GM12891 (cell line): ENCODE measurements at regions not wholly inside any gene's neighbourhood (a gene's known extent, or its start where the extent isn't known, plus 50 kb on each side); places are given as distances from the start of the nearest gene placed in this dataset.
"Not testable (repeated sequence)": the region's sequence is repeated elsewhere in the genome, so short reads cannot be mapped to it uniquely, and the experiment has no call there.

Source experiments
- PAX5 ChIP-seq: IDR thresholded peaks from 2 replicates; pipeline ENCODE4 v1.6.1; 2011; ENCODE audit warnings: low read length, moderate library complexity, mild to moderate bottlenecking; ENCODE audit not compliant: insufficient read depth, severe bottlenecking
- POLR2A ChIP-seq: IDR thresholded peaks from 2 replicates; pipeline ENCODE4 v1.6.1; 2011; ENCODE audit warnings: low read depth, low read length, control low read depth
- POLR2AphosphoS5 ChIP-seq: IDR thresholded peaks from 2 replicates; pipeline ENCODE4 v1.6.1; 2011; ENCODE audit warnings: low read depth, low read length, control low read depth
- SPI1 ChIP-seq: IDR thresholded peaks from 2 replicates; pipeline ENCODE4 v1.6.1; 2011; ENCODE audit warnings: low read depth, low read length, control low read depth
- TAF1 ChIP-seq: IDR thresholded peaks from 2 replicates; pipeline ENCODE4 v1.6.1; 2011; ENCODE audit warnings: low read depth, low read length, control low read depth

- TF ChIP-seq POLR2A, PAX5, TAF1, POLR2AphosphoS5, SPI1: not testable (repeated sequence)
Measured at GRCh38 chr20:16873124-16873523, 125.0 kb downstream of the OTOR start.
